Uterus (tissue), 3 donors: ENCODE measurements at regions not wholly inside any gene's neighbourhood (a gene's known extent, or its start where the extent isn't known, plus 50 kb on each side); places are given as distances from the start of the nearest gene placed in this dataset.
"Not testable (repeated sequence)": the region's sequence is repeated elsewhere in the genome, so short reads cannot be mapped to it uniquely, and the experiment has no call there.

ENCODE experiments used
- DNase-seq, 2 donors: peaks; one replicate each; pipeline ENCODE4 v3.0.0-alpha.2; 2019 to 2020
- H3K27ac ChIP-seq, 2 donors: fragments of 200-600 bp; sonication (generic); 1 replicate in 1 of 2; 2 replicates in 1 of 2; pipeline ENCODE4 v1.5.1; 2016 to 2018
- H3K27me3 ChIP-seq, 2 donors: fragments of 200-600 bp; sonication (generic); one replicate each; pipeline ENCODE4 v1.5.1; 2018 to 2019; ENCODE audit warnings: control low read depth in 1 of 2
- H3K36me3 ChIP-seq, 2 donors: fragments of 200-600 bp; sonication (generic); one replicate each; pipeline ENCODE4 v1.5.1; 2019; ENCODE audit warnings: control low read depth in 1 of 2
- H3K4me1 ChIP-seq, 2 donors: fragments of 200-600 bp; sonication (generic); one replicate each; pipeline ENCODE4 v1.5.1; 2018 to 2019; ENCODE audit warnings: control low read depth in 1 of 2
- H3K4me3 ChIP-seq, 2 donors: fragments of 200-600 bp; sonication (generic); 1 replicate in 1 of 2; 2 replicates in 1 of 2; pipeline ENCODE4 v1.5.1; 2018 to 2019; ENCODE audit warnings: mild to moderate bottlenecking in 1 of 2
- H3K9me3 ChIP-seq, 2 donors: fragments of 200-600 bp; sonication (generic); one replicate each; pipeline ENCODE4 v1.5.1; 2019; ENCODE audit warnings: control low read depth in 1 of 2
- CTCF ChIP-seq, 4 experiments: fragments of 200-600 bp in 2 of 4; fragments of 450-650 bp in 2 of 4; sonication (generic) in 2 of 4; IDR thresholded peaks; one replicate each; pipeline ENCODE4 v1.5.1; 2016 to 2019; ENCODE audit warnings: antibody characterized with exemption in 4 of 4, mild to moderate bottlenecking in 2 of 4, moderate library complexity in 1 of 4
- POLR2A ChIP-seq, 2 donors: fragments of 450-650 bp; IDR thresholded peaks; one replicate each; pipeline ENCODE4 v1.6.1; 2016; ENCODE audit warnings: antibody characterized with exemption in 2 of 2, mild to moderate bottlenecking in 1 of 2, moderate library complexity in 1 of 2
- intact Hi-C: fragments of 100-400 bp; cut with DNase I; formaldehyde crosslinking; loops from one replicate; pipeline ENCODE4 v1.15.1; 2023; ENCODE audit warnings: low total_unique reads
- donor health status: DM: yes; HTN: yes; CAD: no.

GRCh38 chr3:62948921-62949320 is 73.7 kb upstream of the CADPS start:
- Histone ChIP-seq H3K9me3 (no peaks in the 10 kb centered on the region), H3K36me3 (no peaks in the 10 kb centered on the region), H3K27me3 (no peaks in the 10 kb centered on the region), H3K4me3 (no peak overlapping the region), H3K27ac (no peak overlapping the region), H3K4me1 (no peaks in the 10 kb centered on the region)
- TF ChIP-seq CTCF (IDR thresholded peaks at IDR 0.05) (no peak), POLR2A (IDR thresholded peaks at IDR 0.05) (no peak)
- intact Hi-C loops, result no loop called here
- DNase-seq, result no peak

- intact Hi-C loops, result no loop called here
- Histone ChIP-seq H3K4me3 (no peak overlapping the region), H3K27me3 (no peaks in the 10 kb centered on the region), H3K27ac (no peak overlapping the region), H3K9me3 (no peaks in the 10 kb centered on the region), H3K36me3 (no peaks in the 10 kb centered on the region), H3K4me1 (no peaks in the 10 kb centered on the region)
- no peak for TF ChIP-seq POLR2A (IDR thresholded peaks at IDR 0.05)
- no peak for TF ChIP-seq CTCF (IDR thresholded peaks at IDR 0.05)
- no peak for DNase-seq
These were observed 75.0 kb upstream of the CADPS start for GRCh38 chr3:62950210-62950609.

- no peak for DNase-seq
- Histone ChIP-seq H3K9me3 (no peaks in the 10 kb centered on the region), H3K27ac (no peak overlapping the region), H3K4me3 (no peak overlapping the region), H3K4me1 (no peaks in the 10 kb centered on the region), H3K27me3 (no peaks in the 10 kb centered on the region), H3K36me3 (no peaks in the 10 kb centered on the region)
- intact Hi-C loops, result no loop called here
- TF ChIP-seq POLR2A (IDR thresholded peaks at IDR 0.05) (no peak), CTCF (IDR thresholded peaks at IDR 0.05) (no peak)
These were observed 75.9 kb upstream of the CADPS start for GRCh38 chr3:62951037-62951613.

- H3K4me3 ChIP-seq, DNase-seq, H3K4me1 ChIP-seq, H3K27me3 ChIP-seq, H3K27ac ChIP-seq, H3K9me3 ChIP-seq, H3K36me3 ChIP-seq, intact Hi-C loops: not testable (repeated sequence)
These were observed 76.7 kb upstream of the CADPS start for GRCh38 chr3:62951880-62952279.

- Histone ChIP-seq H3K36me3 (no peaks in the 10 kb centered on the region), H3K27ac (no peak overlapping the region), H3K4me3 (no peak overlapping the region), H3K27me3 (no peaks in the 10 kb centered on the region), H3K9me3 (no peaks in the 10 kb centered on the region), H3K4me1 (no peaks in the 10 kb centered on the region)
- TF ChIP-seq POLR2A (IDR thresholded peaks at IDR 0.05) (no peak), CTCF (IDR thresholded peaks at IDR 0.05) (no peak)
- intact Hi-C loops, result no loop called here
- DNase-seq, result no peak
These were observed 79.4 kb upstream of the CADPS start for GRCh38 chr3:62954580-62954979.

- TF ChIP-seq CTCF (IDR thresholded peaks at IDR 0.05) (no peak), POLR2A (IDR thresholded peaks at IDR 0.05) (no peak)
- intact Hi-C loops, result no loop called here
These were observed 79.9 kb upstream of the CADPS start for GRCh38 chr3:62955126-62955525.

More at GRCh38 chr3:62955126-62955525, 79.9 kb upstream of the CADPS start:
- DNase-seq, result no peak
- H3K4me3 ChIP-seq, result no peak overlapping the region
- no peaks in the 10 kb centered on the region for H3K4me1 ChIP-seq
- H3K9me3 ChIP-seq, result no peaks in the 10 kb centered on the region
- no peaks in the 10 kb centered on the region for H3K36me3 ChIP-seq
- no peaks in the 10 kb centered on the region for H3K27me3 ChIP-seq
- H3K27ac ChIP-seq, result no peak overlapping the region
